ENCODE measurements at regions not wholly inside any gene's neighbourhood (a gene's known extent, or its start where the extent isn't known, plus 50 kb on each side); places are given as distances from the start of the nearest gene placed in this dataset.

DNA sequence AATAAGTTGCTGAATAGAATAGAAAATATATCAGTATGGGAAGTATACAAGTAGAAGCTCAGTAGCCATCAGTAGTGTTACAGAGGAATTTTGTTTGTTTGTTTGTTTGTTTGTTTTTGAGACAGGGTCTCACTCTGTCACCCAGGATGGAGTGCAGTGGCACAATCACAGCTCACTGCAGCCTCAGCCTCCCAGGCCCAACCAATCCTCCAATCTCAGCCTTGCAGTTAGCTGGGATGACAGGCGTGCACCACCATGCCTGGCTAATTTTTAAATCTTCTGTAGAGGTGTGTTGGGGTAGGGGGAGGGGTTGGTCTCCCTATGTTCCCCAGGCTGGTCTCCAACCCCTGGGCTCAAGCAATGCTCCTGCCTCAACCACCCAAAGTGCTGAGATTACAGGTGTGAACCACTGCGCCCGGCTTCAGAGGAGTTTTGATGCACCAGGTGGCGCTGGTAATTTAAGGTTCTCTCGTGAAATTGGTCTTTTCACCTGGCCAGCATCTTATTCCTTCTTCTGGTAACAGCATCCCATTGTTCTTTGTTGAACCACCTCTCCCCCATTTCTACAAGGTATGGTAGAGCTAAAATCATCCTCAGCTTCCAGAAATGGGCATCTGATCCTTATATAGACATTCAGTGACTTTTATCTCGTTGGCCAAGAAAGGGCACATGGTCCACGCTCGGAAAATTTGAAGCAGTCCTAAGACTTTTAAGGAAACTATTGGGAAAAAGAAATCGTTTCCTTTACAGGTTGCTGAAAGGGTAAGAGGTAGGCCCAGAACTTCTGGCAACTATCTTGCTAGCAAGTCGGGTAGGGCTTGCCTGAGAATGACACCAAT lies 157.1 kb downstream of the ARRDC3 start:
- no peaks in the 10 kb centered on the region for H3K9me3 ChIP-seq (ENCODE audit: insufficient read depth, low read depth, low read length)
- H3K27me3 ChIP-seq (ENCODE audit: insufficient read depth, low read length, poor library complexity, severe bottlenecking) = no peaks in the 10 kb centered on the region
- H3K9me2 ChIP-seq (replicated peaks; ENCODE audit: low read depth, low read length) = no peaks in the 10 kb centered on the region
- no peaks in the 10 kb centered on the region for H3K4me1 ChIP-seq (ENCODE audit: insufficient read depth, low read length, poor library complexity, severe bottlenecking)
- H2AFZ ChIP-seq (ENCODE audit: low read length) = no peak overlapping the region
- no peaks in the 10 kb centered on the region for H3K79me2 ChIP-seq (ENCODE audit: insufficient read depth, low read length)
- no peaks in the 10 kb centered on the region for H3K36me3 ChIP-seq (ENCODE audit: insufficient read depth, low read length)
- TF ChIP-seq, protein P1, sequence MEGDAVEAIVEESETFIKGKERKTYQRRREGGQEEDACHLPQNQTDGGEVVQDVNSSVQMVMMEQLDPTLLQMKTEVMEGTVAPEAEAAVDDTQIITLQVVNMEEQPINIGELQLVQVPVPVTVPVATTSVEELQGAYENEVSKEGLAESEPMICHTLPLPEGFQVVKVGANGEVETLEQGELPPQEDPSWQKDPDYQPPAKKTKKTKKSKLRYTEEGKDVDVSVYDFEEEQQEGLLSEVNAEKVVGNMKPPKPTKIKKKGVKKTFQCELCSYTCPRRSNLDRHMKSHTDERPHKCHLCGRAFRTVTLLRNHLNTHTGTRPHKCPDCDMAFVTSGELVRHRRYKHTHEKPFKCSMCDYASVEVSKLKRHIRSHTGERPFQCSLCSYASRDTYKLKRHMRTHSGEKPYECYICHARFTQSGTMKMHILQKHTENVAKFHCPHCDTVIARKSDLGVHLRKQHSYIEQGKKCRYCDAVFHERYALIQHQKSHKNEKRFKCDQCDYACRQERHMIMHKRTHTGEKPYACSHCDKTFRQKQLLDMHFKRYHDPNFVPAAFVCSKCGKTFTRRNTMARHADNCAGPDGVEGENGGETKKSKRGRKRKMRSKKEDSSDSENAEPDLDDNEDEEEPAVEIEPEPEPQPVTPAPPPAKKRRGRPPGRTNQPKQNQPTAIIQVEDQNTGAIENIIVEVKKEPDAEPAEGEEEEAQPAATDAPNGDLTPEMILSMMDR (conservative IDR thresholded peaks at IDR 0.05; ENCODE audit: low read length) = peak; percentile 56
- TF ChIP-seq EZH2phosphoT487 (IDR thresholded peaks at IDR 0.05; ENCODE audit: borderline replicate concordance) = no peak
- no peak overlapping the region for H3K9ac ChIP-seq (ENCODE audit: low read depth, low read length, poor library complexity, severe bottlenecking)
- H3K4me2 ChIP-seq (ENCODE audit: low read depth, low read length, poor library complexity, severe bottlenecking) = no peak overlapping the region
- no peaks in the 10 kb centered on the region for H4K20me1 ChIP-seq (ENCODE audit: insufficient read depth, low read length, poor library complexity, severe bottlenecking)
- H3F3A ChIP-seq (ENCODE audit: low read depth) = no peaks in the 10 kb centered on the region
- H3K4me3 ChIP-seq (ENCODE audit: low read length, poor library complexity, severe bottlenecking) = no peak overlapping the region

DNA sequence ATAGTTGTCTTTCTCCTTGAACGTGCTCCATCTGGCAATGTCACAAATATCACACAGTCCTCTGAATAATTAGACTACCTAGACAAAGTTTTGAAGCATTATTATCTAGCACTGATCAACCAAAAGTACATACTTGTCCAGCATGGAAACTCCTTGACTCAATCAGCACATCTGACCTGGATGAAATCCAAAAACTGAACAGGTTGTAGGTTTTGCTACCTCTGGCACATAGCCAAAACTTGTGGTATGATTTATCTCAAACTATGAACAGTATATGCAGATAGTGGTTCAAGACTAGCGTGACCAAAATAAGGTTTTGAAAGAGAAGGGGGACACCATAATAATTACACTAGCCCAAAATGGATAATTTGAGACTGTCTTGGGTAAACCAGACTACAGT lies 158.1 kb downstream of the ARRDC3 start:
- H3K4me3 ChIP-seq (ENCODE audit: low read length, poor library complexity, severe bottlenecking) = no peak overlapping the region
- TF ChIP-seq, protein P1 (conservative IDR thresholded peaks at IDR 0.05; ENCODE audit: low read length) = no peak
- TF ChIP-seq EZH2phosphoT487 (IDR thresholded peaks at IDR 0.05; ENCODE audit: borderline replicate concordance) = no peak
- no peak overlapping the region for H3K9ac ChIP-seq (ENCODE audit: low read depth, low read length, poor library complexity, severe bottlenecking)
- no peaks in the 10 kb centered on the region for H3K4me1 ChIP-seq (ENCODE audit: insufficient read depth, low read length, poor library complexity, severe bottlenecking)
- no peaks in the 10 kb centered on the region for H3K79me2 ChIP-seq (ENCODE audit: insufficient read depth, low read length)
- no peaks in the 10 kb centered on the region for H3K9me3 ChIP-seq (ENCODE audit: insufficient read depth, low read depth, low read length)
- no peaks in the 10 kb centered on the region for H3K36me3 ChIP-seq (ENCODE audit: insufficient read depth, low read length)
- H3K27me3 ChIP-seq (ENCODE audit: insufficient read depth, low read length, poor library complexity, severe bottlenecking) = no peaks in the 10 kb centered on the region
- H3F3A ChIP-seq (ENCODE audit: low read depth) = no peaks in the 10 kb centered on the region
- H3K9me2 ChIP-seq (replicated peaks; ENCODE audit: low read depth, low read length) = no peaks in the 10 kb centered on the region
- H2AFZ ChIP-seq (ENCODE audit: low read length) = no peak overlapping the region
- no peaks in the 10 kb centered on the region for H4K20me1 ChIP-seq (ENCODE audit: insufficient read depth, low read length, poor library complexity, severe bottlenecking)
- no peak overlapping the region for H3K4me2 ChIP-seq (ENCODE audit: low read depth, low read length, poor library complexity, severe bottlenecking)

GRCh38 chr5:91224456-91224855 lies 158.7 kb downstream of the ARRDC3 start:
- Histone ChIP-seq H3K4me3 (ENCODE audit: low read length, poor library complexity, severe bottlenecking) (no peak overlapping the region), H3K36me3 (ENCODE audit: insufficient read depth, low read length) (no peaks in the 10 kb centered on the region), H3K27me3 (ENCODE audit: insufficient read depth, low read length, poor library complexity, severe bottlenecking) (no peaks in the 10 kb centered on the region), H3K4me1 (ENCODE audit: insufficient read depth, low read length, poor library complexity, severe bottlenecking) (no peaks in the 10 kb centered on the region), H3F3A (ENCODE audit: low read depth) (no peaks in the 10 kb centered on the region), H3K9ac (ENCODE audit: low read depth, low read length, poor library complexity, severe bottlenecking) (no peak overlapping the region), H4K20me1 (ENCODE audit: insufficient read depth, low read length, poor library complexity, severe bottlenecking) (no peaks in the 10 kb centered on the region), H3K4me2 (ENCODE audit: low read depth, low read length, poor library complexity, severe bottlenecking) (no peak overlapping the region), H3K79me2 (ENCODE audit: insufficient read depth, low read length) (no peaks in the 10 kb centered on the region), H3K9me3 (ENCODE audit: insufficient read depth, low read depth, low read length) (no peaks in the 10 kb centered on the region), H2AFZ (ENCODE audit: low read length) (no peak overlapping the region), H3K9me2 (replicated peaks; ENCODE audit: low read depth, low read length) (no peaks in the 10 kb centered on the region)
- TF ChIP-seq EZH2phosphoT487 (IDR thresholded peaks at IDR 0.05; ENCODE audit: borderline replicate concordance) = no peak
- TF ChIP-seq, protein P1 (conservative IDR thresholded peaks at IDR 0.05; ENCODE audit: low read length) = no peak
